Caco-2 (cell line): ENCODE measurements at regions not wholly inside any gene's neighbourhood (a gene's known extent, or its start where the extent isn't known, plus 50 kb on each side); places are given as distances from the start of the nearest gene placed in this dataset.

Experiments
- BruUV-seq: library from RNA; stranded (reverse); fragments of 400-500 nt; replicated peaks from 2 replicates; lab custom pipeline; 2021; lab: Mats Ljungman, UMichigan
- CTCF ChIA-PET: fragments of 300-600 bp; sonication (Branson Sonifier 250); formaldehyde crosslinking; loops from one replicate; lab custom pipeline; 2022; ENCODE audit warnings: antibody characterized with exemption; lab: Charles Lee
- POLR2A ChIA-PET: fragments of 300-600 bp; sonication (Branson Sonifier 250); formaldehyde crosslinking; loops from one replicate; lab custom pipeline; 2022; ENCODE audit warnings: antibody characterized with exemption; lab: Charles Lee
- DNase-seq, 2 experiments: peaks; one replicate each; pipeline versions ENCODE4 v3.0.0 to v3.0.0-alpha.2; 2020 to 2022
- H3K27me3 ChIP-seq: replicated peaks from 2 replicates; pipeline ENCODE4 v1.6.0; 2011; ENCODE audit warnings: low read length; ENCODE audit not compliant: control insufficient read depth, insufficient read depth
- H3K36me3 ChIP-seq: 2 replicates; pipeline ENCODE4 v1.5.1; 2011; ENCODE audit warnings: low read length; ENCODE audit not compliant: control insufficient read depth, insufficient read depth
- H3K4me1 ChIP-seq: fragments of 250-450 bp; sonication (Bioruptor Pico); 2 replicates; pipeline ENCODE4 v1.5.1; 2020; ENCODE audit warnings: mild to moderate bottlenecking
- H3K4me3 ChIP-seq: 2 replicates; pipeline ENCODE4 v1.5.1; 2011; ENCODE audit warnings: low read depth, mild to moderate bottlenecking, control low read depth, low read length
- H3K9me3 ChIP-seq: fragments of 250-450 bp; sonication (Bioruptor Pico); 2 replicates; pipeline ENCODE4 v1.5.1; 2020; ENCODE audit warnings: mild to moderate bottlenecking, moderate library complexity
- H3K27ac Mint-ChIP-seq: one replicate; pipeline ENCODE4 v1.8.0; 2022; ENCODE audit warnings: mixed read lengths; ENCODE audit not compliant: unreplicated experiment
- H3K27me3 Mint-ChIP-seq: one replicate; pipeline ENCODE4 v1.8.0; 2022; ENCODE audit warnings: mixed read lengths; ENCODE audit not compliant: insufficient read depth, unreplicated experiment
- H3K36me3 Mint-ChIP-seq: one replicate; pipeline ENCODE4 v1.8.0; 2022; ENCODE audit warnings: mild to moderate bottlenecking, mixed read lengths; ENCODE audit not compliant: insufficient read depth, unreplicated experiment
- H3K4me1 Mint-ChIP-seq: one replicate; pipeline ENCODE4 v1.8.0; 2022; ENCODE audit warnings: low read depth, mixed read lengths; ENCODE audit not compliant: unreplicated experiment
- H3K4me3 Mint-ChIP-seq: one replicate; pipeline ENCODE4 v1.8.0; 2022; ENCODE audit warnings: mild to moderate bottlenecking, moderate library complexity, mixed read lengths; ENCODE audit not compliant: unreplicated experiment
- H3K9me3 Mint-ChIP-seq: one replicate; pipeline ENCODE4 v1.8.0; 2022; ENCODE audit warnings: mixed read lengths; ENCODE audit not compliant: unreplicated experiment
- CTCF ChIP-seq, 2 experiments: fragments of 200-600 bp in 1 of 2; IDR thresholded peaks; 1 replicate in 1 of 2; 2 replicates in 1 of 2; pipeline versions ENCODE4 v1.5.1 to v1.8.0; 2011 to 2022; ENCODE audit warnings: antibody characterized with exemption in 1 of 2, control low read depth in 1 of 2, inconsistent platforms in 1 of 2, low read depth in 1 of 2, low read length in 1 of 2, mild to moderate bottlenecking in 1 of 2, moderate library complexity in 1 of 2; ENCODE audit not compliant: insufficient read depth in 1 of 2, severe bottlenecking in 1 of 2, unreplicated experiment in 1 of 2
- intact Hi-C: fragments of 100-400 bp; cut with micrococcal nuclease; formaldehyde crosslinking; loops from one replicate; pipeline ENCODE4 v1.10.0; 2022; ENCODE audit not compliant: unreplicated experiment

DNA sequence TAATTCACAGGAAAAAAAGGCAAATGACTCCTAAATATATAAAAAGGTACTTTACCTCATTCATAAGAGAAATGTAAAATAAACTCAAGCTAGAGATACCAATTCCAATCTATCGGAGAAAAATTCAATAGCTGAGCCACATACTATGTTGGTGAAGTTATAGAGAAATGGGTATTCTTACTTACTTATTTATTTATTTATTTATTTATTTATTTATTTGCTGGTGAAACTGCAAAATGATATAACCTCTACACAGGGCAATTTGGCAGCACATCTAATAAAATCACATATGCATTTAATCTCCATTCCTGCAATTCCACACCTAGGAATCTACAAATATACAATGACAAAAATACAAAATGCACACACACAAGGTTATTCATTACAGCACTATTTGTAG lies 117.5 kb upstream of the TMEM168 start:
- H3K4me3 Mint-ChIP-seq, result no peak overlapping the region

GRCh38 chr7:112905950-112906349 lies 115.8 kb upstream of the TMEM168 start:
- no peaks in the 10 kb centered on the region for H3K36me3 Mint-ChIP-seq
- no peaks in the 10 kb centered on the region for H3K4me1 Mint-ChIP-seq
- no peak for DNase-seq
- BruUV-seq, result no TSS peak
- H3K36me3 ChIP-seq, result no peaks in the 10 kb centered on the region; the same call in 1 of the 2 replicates
- no peak overlapping the region for H3K4me3 ChIP-seq
- no peaks in the 10 kb centered on the region for H3K27me3 Mint-ChIP-seq
- H3K9me3 ChIP-seq, result no peaks in the 10 kb centered on the region; the same call in 1 of the 2 replicates
- H3K4me1 ChIP-seq, result no peaks in the 10 kb centered on the region
- peaks cover 18% of the 10 kb centered on the region for H3K9me3 Mint-ChIP-seq
- no peak overlapping the region for H3K4me3 Mint-ChIP-seq
- intact Hi-C loops, result no loop called here
- H3K27ac Mint-ChIP-seq, result no peak overlapping the region
- no peaks in the 10 kb centered on the region for H3K27me3 ChIP-seq
- CTCF ChIA-PET, result no interaction called here
- TF ChIP-seq CTCF (IDR thresholded peaks at IDR 0.05; ENCODE audit: insufficient read depth in 1 of 2, low read depth in 1 of 2, low read length in 1 of 2, severe bottlenecking in 1 of 2, unreplicated experiment in 1 of 2), result no peak
- POLR2A ChIA-PET, result no interaction called here

More for the DNA sequence above, 117.5 kb upstream of the TMEM168 start:
- Mint-ChIP-seq H3K36me3 (peaks cover 6% of the 10 kb centered on the region), H3K9me3 (peaks cover 18% of the 10 kb centered on the region), H3K27me3 (no peaks in the 10 kb centered on the region), H3K27ac (no peak overlapping the region), H3K4me1 (no peaks in the 10 kb centered on the region)
- H3K4me3 ChIP-seq, result no peak overlapping the region
- no TSS peak for BruUV-seq
- H3K27me3 ChIP-seq, result no peaks in the 10 kb centered on the region
- ChIA-PET CTCF (no interaction called here), POLR2A (no interaction called here)
- no peaks in the 10 kb centered on the region; the same call in 1 of the 2 replicates for H3K9me3 ChIP-seq
- H3K4me1 ChIP-seq, result no peaks in the 10 kb centered on the region
- H3K36me3 ChIP-seq, result no peaks in the 10 kb centered on the region; the same call in 1 of the 2 replicates
- DNase-seq, result no peak
- intact Hi-C loops, result no loop called here
- no peak for TF ChIP-seq CTCF (IDR thresholded peaks at IDR 0.05; ENCODE audit: insufficient read depth in 1 of 2, low read depth in 1 of 2, low read length in 1 of 2, severe bottlenecking in 1 of 2, unreplicated experiment in 1 of 2)

DNA sequence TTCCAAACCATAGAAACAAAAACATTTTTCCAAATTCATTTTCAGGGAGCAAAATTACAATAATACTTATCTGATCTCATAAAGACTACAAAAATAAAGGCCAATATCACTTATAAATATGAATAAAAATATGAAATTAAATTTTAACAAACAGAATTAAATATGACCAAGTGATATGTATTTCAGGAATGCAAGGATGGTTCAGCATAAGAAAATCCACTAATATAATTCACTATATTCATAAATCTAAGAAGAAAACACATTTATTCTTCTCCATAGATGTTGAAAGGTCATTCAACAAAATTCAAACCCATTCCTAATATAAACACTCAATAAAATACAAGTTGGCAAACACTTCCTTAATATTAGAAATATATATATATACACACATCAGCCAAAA lies 115.2 kb upstream of the TMEM168 start:
- Mint-ChIP-seq H3K4me3 (no peak overlapping the region), H3K27ac (no peak overlapping the region), H3K36me3 (no peaks in the 10 kb centered on the region), H3K27me3 (no peaks in the 10 kb centered on the region), H3K9me3 (peaks cover 18% of the 10 kb centered on the region), H3K4me1 (no peaks in the 10 kb centered on the region)
- ChIA-PET CTCF (no interaction called here), POLR2A (no interaction called here)
- H3K4me1 ChIP-seq, result no peaks in the 10 kb centered on the region
- H3K36me3 ChIP-seq, result no peaks in the 10 kb centered on the region; the same call in 1 of the 2 replicates
- H3K4me3 ChIP-seq, result no peak overlapping the region
- no peak for TF ChIP-seq CTCF (IDR thresholded peaks at IDR 0.05; ENCODE audit: insufficient read depth in 1 of 2, low read depth in 1 of 2, low read length in 1 of 2, severe bottlenecking in 1 of 2, unreplicated experiment in 1 of 2)
- H3K9me3 ChIP-seq, result no peaks in the 10 kb centered on the region; the same call in 1 of the 2 replicates
- H3K27me3 ChIP-seq, result no peaks in the 10 kb centered on the region
- DNase-seq, result no peak
- intact Hi-C loops, result no loop called here
- no TSS peak for BruUV-seq
